Colonic mucosa (tissue), 4 donors: ENCODE measurements at regions not wholly inside any gene's neighbourhood (a gene's known extent, or its start where the extent isn't known, plus 50 kb on each side); places are given as distances from the start of the nearest gene placed in this dataset.

Experiments used
- DNase-seq: peaks from one replicate; pipeline ENCODE4 v3.0.0-alpha.2; 2020
- H3K27ac ChIP-seq: fragments of 200-600 bp; one replicate; pipeline ENCODE4 v1.8.0; 2021
- H3K27me3 ChIP-seq: fragments of 200-600 bp; one replicate; pipeline ENCODE4 v1.8.0; 2021
- H3K36me3 ChIP-seq: fragments of 200-600 bp; one replicate; pipeline ENCODE4 v1.8.0; 2021
- H3K4me1 ChIP-seq: fragments of 200-600 bp; one replicate; pipeline ENCODE4 v1.8.0; 2021; ENCODE audit warnings: mild to moderate bottlenecking
- H3K4me3 ChIP-seq: fragments of 200-600 bp; one replicate; pipeline ENCODE4 v1.8.0; 2021
- H3K9ac ChIP-seq, 2 donors: one replicate each; pipeline ENCODE4 v1.7.0; 2013; ENCODE audit warnings: control low read depth in 2 of 2, low read depth in 2 of 2, low read length in 2 of 2
- H3K9me3 ChIP-seq: fragments of 200-600 bp; one replicate; pipeline ENCODE4 v1.8.0; 2021
- CTCF ChIP-seq: fragments of 200-600 bp; IDR thresholded peaks from one replicate; pipeline ENCODE4 v1.8.0; 2022; ENCODE audit warnings: antibody characterized with exemption, mild to moderate bottlenecking
- intact Hi-C: fragments of 100-400 bp; cut with DNase I; formaldehyde crosslinking; loops from one replicate; pipeline ENCODE4 v1.14.1; 2022
- donor health status: healthy.
- donor health status: DM: no; HTN: no; CAD: no.
- donor health status: DM: no; HTN: no; CAD: no.

- Histone ChIP-seq H3K27ac (no peak overlapping the region), H3K9ac (no peak overlapping the region), H3K9me3 (no peaks in the 10 kb centered on the region), H3K36me3 (no peaks in the 10 kb centered on the region), H3K4me3 (no peak overlapping the region), H3K27me3 (no peaks in the 10 kb centered on the region), H3K4me1 (no peaks in the 10 kb centered on the region)
- TF ChIP-seq CTCF: no peak
- intact Hi-C loops: no loop called here
- DNase-seq: no peak
These were observed 119.5 kb downstream of the BAMBI start for GRCh38 chr10:28796606-28797512.

- no peaks in the 10 kb centered on the region for H3K4me1 ChIP-seq
- no peak for TF ChIP-seq CTCF
- H3K36me3 ChIP-seq: no peaks in the 10 kb centered on the region
- intact Hi-C loops: no loop called here
- no peak overlapping the region for H3K4me3 ChIP-seq
- H3K27ac ChIP-seq: no peak overlapping the region
- H3K27me3 ChIP-seq: no peaks in the 10 kb centered on the region
- DNase-seq: no peak
- H3K9me3 ChIP-seq: no peaks in the 10 kb centered on the region
- no peak overlapping the region for H3K9ac ChIP-seq
These were observed 120.6 kb downstream of the BAMBI start for GRCh38 chr10:28797904-28798371.

DNA sequence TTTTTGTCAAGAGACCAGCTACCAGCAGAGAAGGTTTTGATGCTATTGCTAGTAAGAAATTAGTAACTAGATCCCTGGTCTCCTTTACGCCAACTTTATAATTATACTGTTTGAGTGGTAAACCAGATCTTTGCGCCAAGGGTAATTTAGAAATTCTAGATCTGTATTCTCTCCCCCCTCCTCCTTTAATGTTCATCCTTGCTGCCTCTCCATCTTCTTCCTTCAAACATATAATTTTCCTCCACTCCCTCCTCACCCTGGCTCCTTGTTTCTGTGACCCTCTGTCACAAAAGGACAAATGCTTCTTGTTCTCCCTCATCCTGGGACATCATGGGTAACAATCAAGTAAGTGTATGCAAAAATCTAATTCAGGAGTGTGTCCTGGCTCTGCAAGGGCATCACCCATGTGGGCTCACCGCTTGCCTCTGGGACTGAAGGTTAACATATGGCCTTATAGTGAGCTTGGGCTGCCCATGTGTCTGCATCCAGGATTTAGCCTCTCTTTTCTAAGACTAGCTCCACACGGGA, 121.2 kb downstream of the BAMBI start:
- no peak overlapping the region for H3K27ac ChIP-seq
- intact Hi-C loops: no loop called here
- no peak overlapping the region for H3K4me3 ChIP-seq
- H3K27me3 ChIP-seq: no peaks in the 10 kb centered on the region
- H3K9me3 ChIP-seq: no peaks in the 10 kb centered on the region
- no peak overlapping the region for H3K9ac ChIP-seq
- DNase-seq: no peak
- no peak for TF ChIP-seq CTCF
- no peaks in the 10 kb centered on the region for H3K36me3 ChIP-seq
- no peaks in the 10 kb centered on the region for H3K4me1 ChIP-seq

- Histone ChIP-seq H3K4me1 (no peaks in the 10 kb centered on the region), H3K9ac (no peak overlapping the region), H3K9me3 (no peaks in the 10 kb centered on the region), H3K36me3 (no peaks in the 10 kb centered on the region), H3K27ac (no peak overlapping the region), H3K27me3 (no peaks in the 10 kb centered on the region), H3K4me3 (no peak overlapping the region)
- no peak for TF ChIP-seq CTCF
- DNase-seq: no peak
- intact Hi-C loops: no loop called here
These were observed 121.6 kb downstream of the BAMBI start for GRCh38 chr10:28798964-28799363.

GRCh38 chr10:28800144-28800543, 122.8 kb downstream of the BAMBI start:
- no peak for DNase-seq
- Histone ChIP-seq H3K27me3 (no peaks in the 10 kb centered on the region), H3K36me3 (no peaks in the 10 kb centered on the region), H3K27ac (no peak overlapping the region), H3K9me3 (no peaks in the 10 kb centered on the region), H3K4me3 (no peak overlapping the region), H3K9ac (no peak overlapping the region), H3K4me1 (no peaks in the 10 kb centered on the region)
- no peak for TF ChIP-seq CTCF
- intact Hi-C loops: no loop called here
